MM.1S (cell line): ENCODE measurements at regions not wholly inside any gene's neighbourhood (a gene's known extent, or its start where the extent isn't known, plus 50 kb on each side); places are given as distances from the start of the nearest gene placed in this dataset.

Source experiments
- DNase-seq: peaks from one replicate; pipeline ENCODE4 v3.0.0-alpha.2; 2015
- H2AFZ ChIP-seq: fragments of 300-600 bp; sonication (generic); 2 replicates; pipeline ENCODE4 v1.6.0; 2016; ENCODE audit warnings: antibody characterized with exemption, low read length
- H3F3A ChIP-seq: fragments of 300-600 bp; sonication (generic); 2 replicates; pipeline ENCODE4 v1.6.1; 2016; ENCODE audit warnings: mild to moderate bottlenecking, antibody characterized with exemption, low read length, moderate library complexity, mixed read lengths; ENCODE audit not compliant: insufficient read depth
- H3K27ac ChIP-seq: fragments of 300-600 bp; sonication (generic); 2 replicates; pipeline ENCODE4 v1.5.1; 2016; ENCODE audit warnings: mild to moderate bottlenecking, low read length
- H3K27me3 ChIP-seq: fragments of 300-600 bp; sonication (generic); replicated peaks from 2 replicates; pipeline ENCODE4 v1.6.0; 2016; ENCODE audit warnings: low read length; ENCODE audit not compliant: insufficient read depth
- H3K36me3 ChIP-seq: fragments of 300-600 bp; sonication (generic); replicated peaks from 2 replicates; pipeline ENCODE4 v1.6.1; 2016; ENCODE audit warnings: mild to moderate bottlenecking, low read length, mixed read lengths; ENCODE audit not compliant: insufficient read depth
- H3K4me1 ChIP-seq: fragments of 300-600 bp; sonication (generic); 2 replicates; pipeline ENCODE4 v1.6.1; 2016; ENCODE audit warnings: low read length, mixed read lengths
- H3K4me2 ChIP-seq: fragments of 300-600 bp; sonication (generic); 2 replicates; pipeline ENCODE4 v1.6.0; 2016; ENCODE audit warnings: low read depth, low read length
- H3K4me3 ChIP-seq: fragments of 300-600 bp; sonication (generic); 2 replicates; pipeline ENCODE4 v1.5.1; 2016; ENCODE audit warnings: low read length, mixed read lengths
- H3K79me2 ChIP-seq: fragments of 300-600 bp; sonication (generic); 2 replicates; pipeline ENCODE4 v1.6.1; 2016; ENCODE audit warnings: mixed run types, low read length, mixed read lengths
- H3K9ac ChIP-seq: fragments of 300-600 bp; sonication (generic); 2 replicates; pipeline ENCODE4 v1.6.1; 2016; ENCODE audit warnings: low read length, mixed read lengths
- H3K9me2 ChIP-seq: fragments of 300-600 bp; sonication (generic); replicated peaks from 2 replicates; pipeline ENCODE4 v1.6.1; 2016; ENCODE audit warnings: mild to moderate bottlenecking, low read length, mixed read lengths; ENCODE audit not compliant: insufficient read depth
- H3K9me3 ChIP-seq: fragments of 300-600 bp; sonication (generic); replicated peaks from 2 replicates; pipeline ENCODE4 v1.6.1; 2016; ENCODE audit warnings: mild to moderate bottlenecking, low read length, mixed read lengths; ENCODE audit not compliant: insufficient read depth
- H4K20me1 ChIP-seq: fragments of 300-600 bp; sonication (generic); 2 replicates; pipeline ENCODE4 v1.6.1; 2016; ENCODE audit warnings: mild to moderate bottlenecking, low read length, moderate library complexity, mixed read lengths; ENCODE audit not compliant: insufficient read depth
- CTCF ChIP-seq: fragments of 300-600 bp; sonication (generic); IDR thresholded peaks from 2 replicates; pipeline ENCODE4 v1.5.1; 2016; ENCODE audit warnings: antibody characterized with exemption, low read length, mixed read lengths
- EZH2 ChIP-seq: fragments of 300-600 bp; sonication (generic); optimal IDR thresholded peaks from 2 replicates; pipeline ENCODE3; 2017; ENCODE audit warnings: low read depth, mild to moderate bottlenecking, antibody characterized with exemption, low read length, mixed read lengths
- EZH2phosphoT487 ChIP-seq: fragments of 300-600 bp; sonication (generic); IDR thresholded peaks from 2 replicates; pipeline ENCODE4 v1.6.1; 2018; ENCODE audit warnings: antibody characterized with exemption, low read length

DNA sequence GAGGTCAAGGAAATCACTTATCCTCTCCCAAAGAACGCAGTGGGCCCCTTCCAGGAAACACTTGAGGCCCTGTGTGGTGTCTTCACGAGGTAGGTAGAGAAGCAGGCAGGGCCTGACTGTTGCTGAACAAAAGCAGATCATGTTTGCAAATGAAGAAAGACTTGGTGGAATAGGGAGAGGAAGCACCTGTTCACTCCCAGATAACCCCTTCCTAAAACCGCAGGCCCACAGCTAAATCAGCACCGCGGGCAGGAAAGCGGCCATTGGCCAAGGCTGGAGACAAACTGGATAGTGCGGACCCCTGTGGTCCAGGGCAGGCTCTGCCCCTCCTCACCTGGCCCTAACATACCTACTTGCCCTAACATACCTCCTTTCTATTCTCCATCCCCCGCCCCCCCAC is 64.9 kb upstream of the KLHL29 start:
- Histone ChIP-seq H3K9ac (no peak overlapping the region), H3K27ac (no peak overlapping the region), H2AFZ (no peak overlapping the region), H3K4me3 (no peak overlapping the region), H3K27me3 (no peaks in the 10 kb centered on the region), H3K79me2 (no peaks in the 10 kb centered on the region), H3K4me1 (no peaks in the 10 kb centered on the region), H4K20me1 (no peaks in the 10 kb centered on the region), H3F3A (no peaks in the 10 kb centered on the region), H3K9me3 (no peaks in the 10 kb centered on the region), H3K36me3 (no peaks in the 10 kb centered on the region), H3K4me2 (no peak overlapping the region), H3K9me2 (no peaks in the 10 kb centered on the region)
- no peak for TF ChIP-seq CTCF
- TF ChIP-seq EZH2phosphoT487 = no peak
- no peak for TF ChIP-seq EZH2
- DNase-seq = no peak

DNA sequence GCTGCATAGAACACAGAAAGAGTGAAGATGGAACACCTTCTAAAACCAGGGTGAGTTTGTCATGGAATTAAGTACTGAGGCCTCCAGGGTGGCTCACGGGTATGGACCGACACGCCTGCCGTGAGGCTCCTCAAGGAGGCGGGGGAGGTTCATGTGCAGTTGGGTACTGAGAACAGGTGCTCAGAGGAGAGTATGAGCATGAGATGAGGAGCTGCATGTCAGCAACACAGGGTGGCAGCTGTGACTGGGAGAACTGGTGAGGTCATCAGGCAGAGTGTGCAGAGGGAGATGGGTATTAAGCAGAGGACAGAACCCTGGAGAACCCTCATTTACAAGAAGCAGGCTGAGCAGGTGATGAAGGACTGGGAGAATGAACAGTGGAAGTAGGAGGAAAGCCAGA is 63.2 kb upstream of the KLHL29 start:
- Histone ChIP-seq H3K9me2 (no peaks in the 10 kb centered on the region), H3K27me3 (no peaks in the 10 kb centered on the region)

GRCh38 chr2:23322567-23323197 is 62.3 kb upstream of the KLHL29 start:
- H3K4me3 ChIP-seq = no peak overlapping the region
- no peak overlapping the region for H3K4me2 ChIP-seq
- no peak for DNase-seq
- no peaks in the 10 kb centered on the region for H3K9me3 ChIP-seq
- no peaks in the 10 kb centered on the region for H3K27me3 ChIP-seq
- no peak overlapping the region for H3K27ac ChIP-seq
- H3F3A ChIP-seq = no peaks in the 10 kb centered on the region
- TF ChIP-seq EZH2 (no peak), EZH2phosphoT487 (no peak), CTCF (no peak)
- H3K9me2 ChIP-seq = no peaks in the 10 kb centered on the region
- H3K79me2 ChIP-seq = no peaks in the 10 kb centered on the region
- H3K9ac ChIP-seq = no peak overlapping the region
- H3K36me3 ChIP-seq = no peaks in the 10 kb centered on the region
- H3K4me1 ChIP-seq = no peaks in the 10 kb centered on the region
- H2AFZ ChIP-seq = no peak overlapping the region
- no peaks in the 10 kb centered on the region for H4K20me1 ChIP-seq

More for the DNA sequence above, 63.2 kb upstream of the KLHL29 start:
- Histone ChIP-seq H3K9ac (no peak overlapping the region), H3K9me3 (no peaks in the 10 kb centered on the region), H3K79me2 (no peaks in the 10 kb centered on the region), H3K4me2 (no peak overlapping the region), H3F3A (no peaks in the 10 kb centered on the region), H3K4me1 (no peaks in the 10 kb centered on the region), H2AFZ (no peak overlapping the region), H3K27ac (no peak overlapping the region), H4K20me1 (no peaks in the 10 kb centered on the region), H3K4me3 (no peak overlapping the region), H3K36me3 (no peaks in the 10 kb centered on the region)
- no peak for DNase-seq
- TF ChIP-seq CTCF (no peak), EZH2phosphoT487 (no peak), EZH2 (no peak)
